AG20443 (cell line): ENCODE measurements at regions not wholly inside any gene's neighbourhood (a gene's known extent, or its start where the extent isn't known, plus 50 kb on each side); places are given as distances from the start of the nearest gene placed in this dataset.

Experiments
- DNase-seq: peaks from one replicate; pipeline ENCODE4 v3.0.0; 2012; ENCODE audit warnings: low spot score, mixed read lengths

- DNase-seq = no peak
Observed at GRCh38 chr20:40808936-40809335, 119.9 kb upstream of the MAFB start.

GRCh38 chr20:40809361-40809760, 120.3 kb upstream of the MAFB start:
- DNase-seq = no peak

GRCh38 chr20:40810332-40811000, 121.4 kb upstream of the MAFB start:
- DNase-seq = no peak

- no peak for DNase-seq
Observed at GRCh38 chr20:40811004-40811403, 122.0 kb upstream of the MAFB start.

GRCh38 chr20:40811660-40812414, 122.8 kb upstream of the MAFB start:
- DNase-seq = no peak

GRCh38 chr20:40812415-40812925, 123.4 kb upstream of the MAFB start:
- DNase-seq = no peak

GRCh38 chr20:40813029-40813431, 124.0 kb upstream of the MAFB start:
- no peak for DNase-seq

- DNase-seq = no peak
Observed at GRCh38 chr20:40813708-40814630, 124.9 kb upstream of the MAFB start.

GRCh38 chr20:40814631-40814960, 125.6 kb upstream of the MAFB start:
- no peak for DNase-seq

GRCh38 chr20:40815156-40816038, 126.4 kb upstream of the MAFB start:
- DNase-seq = no peak

GRCh38 chr20:40816039-40816352, 127.0 kb upstream of the MAFB start:
- DNase-seq = no peak

GRCh38 chr20:40821429-40821828, 132.4 kb upstream of the MAFB start:
- DNase-seq = no peak

GRCh38 chr20:40826699-40827098, 137.7 kb upstream of the MAFB start:
- DNase-seq = no peak

GRCh38 chr20:40835321-40835720, 146.3 kb upstream of the MAFB start:
- DNase-seq = no peak

- no peak for DNase-seq
Observed at GRCh38 chr20:40838509-40838908, 149.5 kb upstream of the MAFB start.

GRCh38 chr20:40843251-40843650, 154.2 kb upstream of the MAFB start:
- no peak for DNase-seq

GRCh38 chr20:40844332-40844731, 155.3 kb upstream of the MAFB start:
- DNase-seq = no peak

GRCh38 chr20:40848096-40848495, 159.1 kb upstream of the MAFB start:
- DNase-seq = no peak

- no peak for DNase-seq
Observed at GRCh38 chr20:40848526-40848925, 159.5 kb upstream of the MAFB start.

- no peak for DNase-seq
Observed at GRCh38 chr20:40849456-40849855, 160.4 kb upstream of the MAFB start.

- no peak for DNase-seq
Observed at GRCh38 chr20:40851051-40851450, 162.0 kb upstream of the MAFB start.

GRCh38 chr20:40855269-40855668, 166.2 kb upstream of the MAFB start:
- DNase-seq = no peak
